Frontal cortex (tissue), 3 donors: ENCODE measurements at regions not wholly inside any gene's neighbourhood (a gene's known extent, or its start where the extent isn't known, plus 50 kb on each side); places are given as distances from the start of the nearest gene placed in this dataset.
A peak's percentile ranks its signal among the peaks of the same experiment; 100 is the strongest.

Experiments
- DNase-seq, 2 donors: peaks; one replicate each; pipeline ENCODE4 v3.0.0; 2012; ENCODE audit warnings: low spot score in 2 of 2
- FAIRE-seq: peaks from 2 replicates; lab custom pipeline; 2012; peaks lifted over from hg19 to GRCh38; lab: Jason Lieb, UNC
- donor health status: control.
- donor health status: control.
- donor health status: control.

GRCh38 chr11:19570889-19571288 lies 141.7 kb upstream of the NAV2 start:
- DNase-seq (no peak), FAIRE-seq (no peak)

GRCh38 chr11:19567996-19568395 lies 144.6 kb upstream of the NAV2 start:
- FAIRE-seq (no peak), DNase-seq (no peak)

GRCh38 chr11:19566583-19567379 lies 145.9 kb upstream of the NAV2 start:
- DNase-seq (no peak), FAIRE-seq (no peak)

GRCh38 chr11:19565639-19566038 lies 147.0 kb upstream of the NAV2 start:
- FAIRE-seq = no peak

GRCh38 chr11:19562156-19562555 lies 150.5 kb upstream of the NAV2 start:
- FAIRE-seq (no peak), DNase-seq (no peak)

More at GRCh38 chr11:19565639-19566038, 147.0 kb upstream of the NAV2 start:
- no peak for DNase-seq

GRCh38 chr11:19561011-19561410 lies 151.6 kb upstream of the NAV2 start:
- DNase-seq (no peak), FAIRE-seq (no peak)

- DNase-seq (no peak), FAIRE-seq (no peak)
Observed at GRCh38 chr11:19560156-19560555, 152.5 kb upstream of the NAV2 start.

GRCh38 chr11:19559746-19560145 lies 152.9 kb upstream of the NAV2 start:
- FAIRE-seq (no peak), DNase-seq (no peak)

- no peak for FAIRE-seq
- DNase-seq = no peak
Observed at GRCh38 chr11:19558189-19558986, 154.2 kb upstream of the NAV2 start.

GRCh38 chr11:19557720-19558140 lies 154.9 kb upstream of the NAV2 start:
- FAIRE-seq (no peak), DNase-seq (peak; percentile 21 to 65)

GRCh38 chr11:19557185-19557584 lies 155.5 kb upstream of the NAV2 start:
- FAIRE-seq = no peak
- no peak for DNase-seq

- FAIRE-seq = no peak
- DNase-seq = no peak
Observed at GRCh38 chr11:19555266-19555665, 157.4 kb upstream of the NAV2 start.

GRCh38 chr11:19553683-19554333 lies 158.8 kb upstream of the NAV2 start:
- no peak for FAIRE-seq
- DNase-seq = peak; percentile 33 to 75

GRCh38 chr11:19552656-19553260 lies 159.9 kb upstream of the NAV2 start:
- DNase-seq = no peak
- no peak for FAIRE-seq

GRCh38 chr11:19552161-19552560 lies 160.5 kb upstream of the NAV2 start:
- no peak for FAIRE-seq
- DNase-seq = no peak

GRCh38 chr11:19551457-19551856 lies 161.2 kb upstream of the NAV2 start:
- DNase-seq = no peak
- FAIRE-seq = no peak

GRCh38 chr11:19547044-19547443 lies 165.6 kb upstream of the NAV2 start:
- DNase-seq (no peak), FAIRE-seq (no peak)

- no peak for DNase-seq
- FAIRE-seq = no peak
Observed at GRCh38 chr11:19546325-19546724, 166.3 kb upstream of the NAV2 start.

- DNase-seq (no peak), FAIRE-seq (no peak)
Observed at GRCh38 chr11:19541521-19542049, 171.1 kb upstream of the NAV2 start.

- FAIRE-seq (no peak), DNase-seq (peak in 1 of 2 donors; percentile 17)
Observed at GRCh38 chr11:19539861-19540260, 172.8 kb upstream of the NAV2 start.
